ENCODE measurements at regions not wholly inside any gene's neighbourhood (a gene's known extent, or its start where the extent isn't known, plus 50 kb on each side); places are given as distances from the start of the nearest gene placed in this dataset.

DNA sequence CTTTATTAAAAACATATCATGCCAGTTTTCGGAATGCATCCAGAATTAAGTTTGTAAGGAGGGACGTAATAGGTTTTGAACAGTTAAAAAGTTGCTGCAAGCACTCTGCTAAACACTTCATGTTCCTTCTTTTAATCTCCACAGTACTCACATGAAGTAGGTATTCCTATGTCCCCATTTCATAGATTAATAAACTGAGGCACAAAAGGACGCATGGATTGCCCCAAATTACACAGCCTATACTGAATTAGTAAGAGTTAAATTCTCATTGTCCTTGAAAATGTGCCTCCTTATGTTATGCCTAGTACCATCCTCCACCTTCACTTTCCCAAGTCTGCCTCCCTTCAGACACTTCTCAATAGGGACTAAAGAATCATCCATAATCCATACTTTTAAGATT is 358.9 kb upstream of the ATP5MC3 start:
- Histone ChIP-seq H3K27me3 (no peaks in the 10 kb centered on the region), H3K36me3 (no peaks in the 10 kb centered on the region), H3K4me1 (no peaks in the 10 kb centered on the region), H3K27ac (no peak overlapping the region), H3K4me3 (no peak overlapping the region), H3K9me3 (peaks cover 0 to 34% (median 13%) of the 10 kb centered on the region in 11 donors)
- WGBS, 2 donors = 92 to 99% methylated on average over 3 of the region's 3 CpGs
- no peak for ATAC-seq
- intact Hi-C loops (cut with DNase I) = no loop called here
- TF ChIP-seq, protein P1, sequence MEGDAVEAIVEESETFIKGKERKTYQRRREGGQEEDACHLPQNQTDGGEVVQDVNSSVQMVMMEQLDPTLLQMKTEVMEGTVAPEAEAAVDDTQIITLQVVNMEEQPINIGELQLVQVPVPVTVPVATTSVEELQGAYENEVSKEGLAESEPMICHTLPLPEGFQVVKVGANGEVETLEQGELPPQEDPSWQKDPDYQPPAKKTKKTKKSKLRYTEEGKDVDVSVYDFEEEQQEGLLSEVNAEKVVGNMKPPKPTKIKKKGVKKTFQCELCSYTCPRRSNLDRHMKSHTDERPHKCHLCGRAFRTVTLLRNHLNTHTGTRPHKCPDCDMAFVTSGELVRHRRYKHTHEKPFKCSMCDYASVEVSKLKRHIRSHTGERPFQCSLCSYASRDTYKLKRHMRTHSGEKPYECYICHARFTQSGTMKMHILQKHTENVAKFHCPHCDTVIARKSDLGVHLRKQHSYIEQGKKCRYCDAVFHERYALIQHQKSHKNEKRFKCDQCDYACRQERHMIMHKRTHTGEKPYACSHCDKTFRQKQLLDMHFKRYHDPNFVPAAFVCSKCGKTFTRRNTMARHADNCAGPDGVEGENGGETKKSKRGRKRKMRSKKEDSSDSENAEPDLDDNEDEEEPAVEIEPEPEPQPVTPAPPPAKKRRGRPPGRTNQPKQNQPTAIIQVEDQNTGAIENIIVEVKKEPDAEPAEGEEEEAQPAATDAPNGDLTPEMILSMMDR (IDR thresholded peaks at IDR 0.05) = no peak
- no peak for DNase-seq

DNA sequence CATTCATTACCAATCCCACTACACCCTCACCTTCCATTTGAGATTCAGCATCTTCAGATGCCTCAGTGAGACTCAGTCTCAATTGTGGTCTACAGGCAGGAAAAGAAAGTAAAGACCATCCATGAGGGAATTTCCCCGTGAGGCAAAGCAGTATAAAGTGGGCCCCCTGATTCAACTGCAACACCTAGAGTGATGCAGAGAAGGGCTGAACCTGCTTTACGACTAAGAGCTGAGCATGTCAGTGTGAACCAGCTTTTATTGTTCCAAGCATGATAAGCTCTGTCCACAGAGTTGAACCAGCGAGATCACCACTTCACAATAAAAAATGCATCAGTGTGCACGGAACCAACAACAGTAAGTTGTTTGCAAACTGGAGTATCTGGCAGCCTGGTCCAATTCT is 357.6 kb upstream of the ATP5MC3 start:
- TF ChIP-seq, protein P1 (IDR thresholded peaks at IDR 0.05) = no peak
- WGBS, 2 donors = 83 to 84% methylated on average over 4 of the region's 4 CpGs
- H3K9me3 ChIP-seq = peaks cover 0 to 27% (median 13%) of the 10 kb centered on the region in 11 donors
- no peaks in the 10 kb centered on the region for H3K4me1 ChIP-seq
- no peak for DNase-seq
- no peak for ATAC-seq
- no peaks in the 10 kb centered on the region for H3K27me3 ChIP-seq
- H3K27ac ChIP-seq = no peak overlapping the region
- intact Hi-C loops (cut with DNase I) = no loop called here
- no peaks in the 10 kb centered on the region for H3K36me3 ChIP-seq
- no peak overlapping the region for H3K4me3 ChIP-seq

DNA sequence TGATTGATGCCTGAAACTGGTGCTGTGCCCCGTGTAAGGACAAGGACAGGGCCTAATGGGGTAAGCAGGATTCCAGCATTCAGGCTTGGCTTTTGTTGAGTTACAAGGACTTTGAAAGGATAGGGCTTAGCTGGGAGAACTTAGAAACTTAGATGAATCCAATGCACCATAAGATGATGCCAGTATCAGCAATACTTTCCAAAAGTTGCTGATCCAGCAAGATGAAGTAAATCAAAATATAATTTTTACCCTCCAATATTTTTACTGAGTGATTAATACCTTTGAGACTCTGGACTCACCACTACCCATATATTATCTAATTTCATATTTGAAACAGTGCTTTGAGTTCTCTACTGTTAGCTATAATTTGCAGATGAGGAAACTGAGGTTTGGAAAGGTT is 354.5 kb upstream of the ATP5MC3 start:
- intact Hi-C loops (cut with DNase I) = no loop called here
- Histone ChIP-seq H3K9me3 (peaks cover 0 to 7% (median 0%) of the 10 kb centered on the region in 11 donors), H3K4me1 (no peaks in the 10 kb centered on the region), H3K27ac (no peak overlapping the region), H3K4me3 (no peak overlapping the region), H3K36me3 (no peaks in the 10 kb centered on the region), H3K27me3 (peaks cover 0 to 4% (median 0%) of the 10 kb centered on the region in 7 donors)
- 47 to 48% methylated on average over 1 of the region's 1 CpG for WGBS, 2 donors
- DNase-seq (no peak), ATAC-seq (no peak)
- TF ChIP-seq, protein P1 (IDR thresholded peaks at IDR 0.05) = no peak

DNA sequence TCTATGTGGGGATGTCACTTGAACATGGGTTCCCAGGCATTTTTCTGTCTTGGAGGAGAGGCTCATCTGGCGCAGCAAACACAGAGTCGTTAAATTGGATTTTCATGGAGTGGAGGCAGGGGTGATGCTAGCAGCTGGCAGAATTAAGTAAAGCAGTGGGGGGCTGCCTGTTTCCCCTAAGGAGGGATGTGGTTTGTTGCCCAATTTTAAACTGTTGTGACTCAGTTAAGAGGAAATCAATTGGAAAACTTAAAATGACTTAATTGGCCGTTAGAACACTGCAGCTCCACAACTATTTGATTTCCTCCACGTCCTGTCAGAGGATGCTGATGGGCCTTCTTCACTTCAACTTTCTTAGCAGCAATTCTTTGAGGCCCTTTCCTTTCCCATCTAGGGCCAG is 354.1 kb upstream of the ATP5MC3 start:
- WGBS, 2 donors = 70 to 72% methylated on average over 4 of the region's 4 CpGs
- no peak for DNase-seq
- TF ChIP-seq, protein P1 (IDR thresholded peaks at IDR 0.05) = no peak
- no peaks in the 10 kb centered on the region for H3K36me3 ChIP-seq
- no peaks in the 10 kb centered on the region for H3K4me1 ChIP-seq
- no peak overlapping the region for H3K4me3 ChIP-seq
- intact Hi-C loops (cut with DNase I) = no loop called here
- no peak for ATAC-seq
- peaks cover 0 to 11% (median 0%) of the 10 kb centered on the region in 11 donors for H3K9me3 ChIP-seq
- no peak overlapping the region for H3K27ac ChIP-seq
- peaks cover 0 to 4% (median 0%) of the 10 kb centered on the region in 7 donors for H3K27me3 ChIP-seq
